ENCODE measurements at regions not wholly inside any gene's neighbourhood (a gene's known extent, or its start where the extent isn't known, plus 50 kb on each side); places are given as distances from the start of the nearest gene placed in this dataset.

GRCh38 chr6:167651318-167652041 is 175.2 kb upstream of the AFDN start:
- Histone ChIP-seq H3K4me1 (ENCODE audit: control insufficient read depth, insufficient read depth, low read length) (peaks cover 2% of the 10 kb centered on the region; the same call in 1 of the 2 replicates), H3K4me3 (ENCODE audit: low read length) (no peak overlapping the region), H3K9me3 (ENCODE audit: control insufficient read depth, insufficient read depth, low read length) (no peaks in the 10 kb centered on the region), H3K27ac (ENCODE audit: low read length) (no peak overlapping the region), H3K27me3 (ENCODE audit: control insufficient read depth, insufficient read depth, low read length) (no peaks in the 10 kb centered on the region), H3K36me3 (ENCODE audit: control insufficient read depth, insufficient read depth, low read length) (no peaks in the 10 kb centered on the region)
- no peak for DNase-seq (ENCODE audit: low read depth, low spot score)
- 100% methylated on average over 6 of the region's 10 CpGs for WGBS (ENCODE audit: insufficient coverage, insufficient read length)

- no peak overlapping the region for H3K4me3 ChIP-seq (ENCODE audit: low read length)
- 100% methylated on average over 3 of the region's 23 CpGs for WGBS (ENCODE audit: insufficient coverage, insufficient read length)
- H3K27me3 ChIP-seq (ENCODE audit: control insufficient read depth, insufficient read depth, low read length): no peaks in the 10 kb centered on the region
- H3K27ac ChIP-seq (ENCODE audit: low read length): no peak overlapping the region
- peaks cover 2% of the 10 kb centered on the region; the same call in 1 of the 2 replicates for H3K4me1 ChIP-seq (ENCODE audit: control insufficient read depth, insufficient read depth, low read length)
- no peak for DNase-seq (ENCODE audit: low read depth, low spot score)
- H3K9me3 ChIP-seq (ENCODE audit: control insufficient read depth, insufficient read depth, low read length): no peaks in the 10 kb centered on the region
- no peaks in the 10 kb centered on the region for H3K36me3 ChIP-seq (ENCODE audit: control insufficient read depth, insufficient read depth, low read length)
These were observed 174.5 kb upstream of the AFDN start for GRCh38 chr6:167652042-167652700.

- no CpG with 5 or more reads among the region's 13 CpGs for WGBS (ENCODE audit: insufficient coverage, insufficient read length)
- no peaks in the 10 kb centered on the region for H3K27me3 ChIP-seq (ENCODE audit: control insufficient read depth, insufficient read depth, low read length)
- H3K4me3 ChIP-seq (ENCODE audit: low read length): no peak overlapping the region
- H3K27ac ChIP-seq (ENCODE audit: low read length): no peak overlapping the region
- no peaks in the 10 kb centered on the region for H3K9me3 ChIP-seq (ENCODE audit: control insufficient read depth, insufficient read depth, low read length)
- no peaks in the 10 kb centered on the region for H3K36me3 ChIP-seq (ENCODE audit: control insufficient read depth, insufficient read depth, low read length)
- H3K4me1 ChIP-seq (ENCODE audit: control insufficient read depth, insufficient read depth, low read length): peaks cover 2% of the 10 kb centered on the region; the same call in 1 of the 2 replicates
- DNase-seq (ENCODE audit: low read depth, low spot score): no peak
These were observed 174.0 kb upstream of the AFDN start for GRCh38 chr6:167652701-167653095.

DNA sequence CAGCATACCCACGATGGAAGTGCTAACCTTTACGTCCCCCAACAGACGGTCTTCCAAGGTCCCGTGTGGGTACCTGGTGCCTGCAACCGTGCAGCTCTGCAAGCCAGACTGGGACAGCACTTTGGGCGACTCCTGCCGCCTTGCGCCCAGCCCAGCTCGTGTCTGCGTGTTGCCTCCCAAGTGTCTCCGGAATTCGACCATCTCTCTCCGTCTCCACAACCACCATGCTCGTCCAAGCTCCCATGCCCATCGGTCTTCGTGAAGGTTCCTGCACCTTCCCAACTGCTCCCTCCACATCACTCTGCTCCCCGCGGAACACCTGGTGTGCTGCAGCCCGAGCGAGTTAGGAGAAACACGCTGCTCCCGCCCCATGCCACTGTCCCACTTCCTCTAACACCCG is 173.2 kb upstream of the AFDN start:
- no peak for DNase-seq (ENCODE audit: low read depth, low spot score)
- no peaks in the 10 kb centered on the region for H3K27me3 ChIP-seq (ENCODE audit: control insufficient read depth, insufficient read depth, low read length)
- WGBS (ENCODE audit: insufficient coverage, insufficient read length): no CpG with 5 or more reads among the region's 23 CpGs
- no peak overlapping the region for H3K4me3 ChIP-seq (ENCODE audit: low read length)
- H3K36me3 ChIP-seq (ENCODE audit: control insufficient read depth, insufficient read depth, low read length): no peaks in the 10 kb centered on the region
- no peaks in the 10 kb centered on the region for H3K4me1 ChIP-seq (ENCODE audit: control insufficient read depth, insufficient read depth, low read length)
- H3K9me3 ChIP-seq (ENCODE audit: control insufficient read depth, insufficient read depth, low read length): no peaks in the 10 kb centered on the region
- no peak overlapping the region for H3K27ac ChIP-seq (ENCODE audit: low read length)

DNA sequence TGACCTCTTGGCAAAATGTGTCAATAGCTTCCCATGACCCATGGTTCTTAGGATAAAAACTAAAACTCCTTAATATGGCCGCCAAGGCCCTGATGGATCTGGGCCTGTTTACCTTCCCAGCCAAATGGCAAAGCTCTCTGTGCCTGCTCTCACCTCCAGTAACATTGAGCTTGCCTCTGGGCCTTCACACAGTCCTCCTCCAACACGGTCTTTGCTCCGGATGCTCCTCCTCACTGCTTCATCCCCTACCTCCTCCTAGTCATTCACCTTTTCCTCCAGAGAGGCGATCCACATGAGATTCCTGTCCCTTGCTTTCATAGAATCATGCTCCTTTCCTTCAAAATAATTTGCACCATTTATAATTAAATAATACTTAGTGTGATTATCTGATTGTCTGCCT is 172.3 kb upstream of the AFDN start:
- Histone ChIP-seq H3K4me3 (ENCODE audit: low read length) (no peak overlapping the region), H3K27me3 (ENCODE audit: control insufficient read depth, insufficient read depth, low read length) (no peaks in the 10 kb centered on the region), H3K36me3 (ENCODE audit: control insufficient read depth, insufficient read depth, low read length) (no peaks in the 10 kb centered on the region), H3K4me1 (ENCODE audit: control insufficient read depth, insufficient read depth, low read length) (no peaks in the 10 kb centered on the region), H3K9me3 (ENCODE audit: control insufficient read depth, insufficient read depth, low read length) (no peaks in the 10 kb centered on the region), H3K27ac (ENCODE audit: low read length) (no peak overlapping the region)
- DNase-seq (ENCODE audit: low read depth, low spot score): no peak
- no CpG with 5 or more reads among the region's 4 CpGs for WGBS (ENCODE audit: insufficient coverage, insufficient read length)

GRCh38 chr6:167655174-167655821 is 171.4 kb upstream of the AFDN start:
- 100% methylated on average over 1 of the region's 4 CpGs for WGBS (ENCODE audit: insufficient coverage, insufficient read length)
- no peak for DNase-seq (ENCODE audit: low read depth, low spot score)
- no peak overlapping the region for H3K27ac ChIP-seq (ENCODE audit: low read length)
- no peaks in the 10 kb centered on the region for H3K9me3 ChIP-seq (ENCODE audit: control insufficient read depth, insufficient read depth, low read length)
- H3K36me3 ChIP-seq (ENCODE audit: control insufficient read depth, insufficient read depth, low read length): no peaks in the 10 kb centered on the region
- no peaks in the 10 kb centered on the region for H3K4me1 ChIP-seq (ENCODE audit: control insufficient read depth, insufficient read depth, low read length)
- no peaks in the 10 kb centered on the region for H3K27me3 ChIP-seq (ENCODE audit: control insufficient read depth, insufficient read depth, low read length)
- H3K4me3 ChIP-seq (ENCODE audit: low read length): no peak overlapping the region

GRCh38 chr6:167658106-167658505 is 168.6 kb upstream of the AFDN start:
- WGBS (ENCODE audit: insufficient coverage, insufficient read length): no CpG with 5 or more reads among the region's 5 CpGs
- no peaks in the 10 kb centered on the region for H3K9me3 ChIP-seq (ENCODE audit: control insufficient read depth, insufficient read depth, low read length)
- no peaks in the 10 kb centered on the region; the same call in 1 of the 2 replicates for H3K36me3 ChIP-seq (ENCODE audit: control insufficient read depth, insufficient read depth, low read length)
- DNase-seq (ENCODE audit: low read depth, low spot score): no peak
- H3K4me1 ChIP-seq (ENCODE audit: control insufficient read depth, insufficient read depth, low read length): no peaks in the 10 kb centered on the region; the same call in 1 of the 2 replicates
- no peaks in the 10 kb centered on the region for H3K27me3 ChIP-seq (ENCODE audit: control insufficient read depth, insufficient read depth, low read length)
- no peak overlapping the region for H3K27ac ChIP-seq (ENCODE audit: low read length)
- no peak overlapping the region for H3K4me3 ChIP-seq (ENCODE audit: low read length)

GRCh38 chr6:167659046-167659445 is 167.7 kb upstream of the AFDN start:
- H3K9me3 ChIP-seq (ENCODE audit: control insufficient read depth, insufficient read depth, low read length): no peaks in the 10 kb centered on the region
- no peaks in the 10 kb centered on the region; the same call in 1 of the 2 replicates for H3K4me1 ChIP-seq (ENCODE audit: control insufficient read depth, insufficient read depth, low read length)
- no peak overlapping the region for H3K27ac ChIP-seq (ENCODE audit: low read length)
- DNase-seq (ENCODE audit: low read depth, low spot score): no peak
- WGBS (ENCODE audit: insufficient coverage, insufficient read length): no CpG with 5 or more reads among the region's 4 CpGs
- H3K27me3 ChIP-seq (ENCODE audit: control insufficient read depth, insufficient read depth, low read length): no peaks in the 10 kb centered on the region
- no peak overlapping the region for H3K4me3 ChIP-seq (ENCODE audit: low read length)
- no peaks in the 10 kb centered on the region; the same call in 1 of the 2 replicates for H3K36me3 ChIP-seq (ENCODE audit: control insufficient read depth, insufficient read depth, low read length)

DNA sequence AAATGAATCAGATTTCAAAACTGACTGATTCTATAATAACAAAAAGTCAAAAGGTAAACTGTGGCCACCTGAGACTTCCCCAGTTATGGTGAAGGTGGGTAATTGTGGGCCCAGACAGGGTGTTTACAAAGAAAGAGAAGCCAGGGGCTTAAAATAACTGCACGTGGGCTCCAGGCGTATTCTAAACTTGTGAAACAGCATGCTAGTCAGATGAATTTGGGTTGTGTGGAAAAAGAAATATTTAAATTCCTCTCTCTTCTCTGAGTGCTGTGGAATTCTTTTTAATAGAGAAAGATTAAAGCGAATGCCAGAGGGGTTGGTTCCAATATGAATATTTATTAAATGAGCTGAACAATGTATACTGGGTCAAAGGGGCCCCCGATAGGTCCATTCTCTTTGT is 166.3 kb upstream of the AFDN start:
- DNase-seq (ENCODE audit: low read depth, low spot score): no peak
- Histone ChIP-seq H3K9me3 (ENCODE audit: control insufficient read depth, insufficient read depth, low read length) (no peaks in the 10 kb centered on the region), H3K36me3 (ENCODE audit: control insufficient read depth, insufficient read depth, low read length) (no peaks in the 10 kb centered on the region; the same call in 1 of the 2 replicates), H3K27me3 (ENCODE audit: control insufficient read depth, insufficient read depth, low read length) (no peaks in the 10 kb centered on the region), H3K4me1 (ENCODE audit: control insufficient read depth, insufficient read depth, low read length) (no peaks in the 10 kb centered on the region; the same call in 1 of the 2 replicates), H3K4me3 (ENCODE audit: low read length) (no peak overlapping the region), H3K27ac (ENCODE audit: low read length) (no peak overlapping the region)
- WGBS (ENCODE audit: insufficient coverage, insufficient read length): no CpG with 5 or more reads among the region's 4 CpGs

- no peaks in the 10 kb centered on the region for H3K9me3 ChIP-seq (ENCODE audit: control insufficient read depth, insufficient read depth, low read length)
- H3K36me3 ChIP-seq (ENCODE audit: control insufficient read depth, insufficient read depth, low read length): no peaks in the 10 kb centered on the region; the same call in 1 of the 2 replicates
- no peaks in the 10 kb centered on the region for H3K27me3 ChIP-seq (ENCODE audit: control insufficient read depth, insufficient read depth, low read length)
- H3K4me1 ChIP-seq (ENCODE audit: control insufficient read depth, insufficient read depth, low read length): no peaks in the 10 kb centered on the region; the same call in 1 of the 2 replicates
- no peak overlapping the region for H3K27ac ChIP-seq (ENCODE audit: low read length)
- DNase-seq (ENCODE audit: low read depth, low spot score): no peak
- WGBS (ENCODE audit: insufficient coverage, insufficient read length): no CpG with 5 or more reads among the region's 9 CpGs
- H3K4me3 ChIP-seq (ENCODE audit: low read length): no peak overlapping the region
These were observed 165.7 kb upstream of the AFDN start for GRCh38 chr6:167660944-167661551.

All from iPS DF 6.9 (cell line).